Vagina (tissue), 2 donors: ENCODE measurements at regions not wholly inside any gene's neighbourhood (a gene's known extent, or its start where the extent isn't known, plus 50 kb on each side); places are given as distances from the start of the nearest gene placed in this dataset.

Experiments
- CTCF ChIP-seq, 3 experiments: fragments of 450-650 bp in 2 of 3; fragments of 200-600 bp in 1 of 3; sonication (generic) in 1 of 3; IDR thresholded peaks; one replicate each; pipeline ENCODE4 v1.5.1; 2017 to 2019; ENCODE audit warnings: antibody characterized with exemption in 3 of 3, mild to moderate bottlenecking in 2 of 3, moderate library complexity in 2 of 3
- POLR2A ChIP-seq, 2 donors: fragments of 450-650 bp; IDR thresholded peaks; one replicate each; pipeline ENCODE4 v1.6.1; 2017; ENCODE audit warnings: antibody characterized with exemption in 2 of 2, mild to moderate bottlenecking in 2 of 2, moderate library complexity in 2 of 2
- POLR2AphosphoS5 ChIP-seq, 2 donors: sonication (generic); formaldehyde crosslinking; IDR thresholded peaks; one replicate each; pipeline ENCODE4 v1.9.0; 2017; ENCODE audit warnings: antibody characterized with exemption in 2 of 2, mild to moderate bottlenecking in 2 of 2, low read depth in 1 of 2; ENCODE audit not compliant: insufficient read depth in 1 of 2

GRCh38 chr5:1962619-1963355, 80.1 kb upstream of the IRX4 start:
- no peak for TF ChIP-seq POLR2A (IDR thresholded peaks at IDR 0.05)
- TF ChIP-seq CTCF (IDR thresholded peaks at IDR 0.05), result no peak
- peak in 1 of 2 donors; percentile 91 for TF ChIP-seq POLR2AphosphoS5 (IDR thresholded peaks at IDR 0.05; ENCODE audit: insufficient read depth in 1 of 2, low read depth in 1 of 2)
